Uterus (tissue), 2 donors: ENCODE measurements at regions not wholly inside any gene's neighbourhood (a gene's known extent, or its start where the extent isn't known, plus 50 kb on each side); places are given as distances from the start of the nearest gene placed in this dataset.

Source experiments
- POLR2A ChIP-seq, 2 donors: fragments of 450-650 bp; IDR thresholded peaks; one replicate each; pipeline ENCODE4 v1.6.1; 2016; ENCODE audit warnings: antibody characterized with exemption in 2 of 2, mild to moderate bottlenecking in 1 of 2, moderate library complexity in 1 of 2
- TF ChIP-seq, protein P1 (sequence below), 4 experiments: fragments of 200-600 bp in 2 of 4; fragments of 450-650 bp in 2 of 4; sonication (generic) in 2 of 4; IDR thresholded peaks; one replicate each; pipeline ENCODE4 v1.5.1; 2016 to 2019; ENCODE audit warnings: antibody characterized with exemption in 4 of 4, mild to moderate bottlenecking in 2 of 4, moderate library complexity in 1 of 4

- TF ChIP-seq, protein P1, sequence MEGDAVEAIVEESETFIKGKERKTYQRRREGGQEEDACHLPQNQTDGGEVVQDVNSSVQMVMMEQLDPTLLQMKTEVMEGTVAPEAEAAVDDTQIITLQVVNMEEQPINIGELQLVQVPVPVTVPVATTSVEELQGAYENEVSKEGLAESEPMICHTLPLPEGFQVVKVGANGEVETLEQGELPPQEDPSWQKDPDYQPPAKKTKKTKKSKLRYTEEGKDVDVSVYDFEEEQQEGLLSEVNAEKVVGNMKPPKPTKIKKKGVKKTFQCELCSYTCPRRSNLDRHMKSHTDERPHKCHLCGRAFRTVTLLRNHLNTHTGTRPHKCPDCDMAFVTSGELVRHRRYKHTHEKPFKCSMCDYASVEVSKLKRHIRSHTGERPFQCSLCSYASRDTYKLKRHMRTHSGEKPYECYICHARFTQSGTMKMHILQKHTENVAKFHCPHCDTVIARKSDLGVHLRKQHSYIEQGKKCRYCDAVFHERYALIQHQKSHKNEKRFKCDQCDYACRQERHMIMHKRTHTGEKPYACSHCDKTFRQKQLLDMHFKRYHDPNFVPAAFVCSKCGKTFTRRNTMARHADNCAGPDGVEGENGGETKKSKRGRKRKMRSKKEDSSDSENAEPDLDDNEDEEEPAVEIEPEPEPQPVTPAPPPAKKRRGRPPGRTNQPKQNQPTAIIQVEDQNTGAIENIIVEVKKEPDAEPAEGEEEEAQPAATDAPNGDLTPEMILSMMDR (IDR thresholded peaks at IDR 0.05) = no peak
- TF ChIP-seq POLR2A (IDR thresholded peaks at IDR 0.05) = no peak
Measured at GRCh38 chr18:43868497-43868995, 591.3 kb upstream of the SYT4 start.
